ENCODE measurements at regions not wholly inside any gene's neighbourhood (a gene's known extent, or its start where the extent isn't known, plus 50 kb on each side); places are given as distances from the start of the nearest gene placed in this dataset.

GRCh38 chr1:192756314-192756713, 52.5 kb upstream of the RGS2 start:
- ATAC-seq (ENCODE audit: low read depth) (no peak), DNase-seq (no peak)
- no peak overlapping the region for H3K4me3 Mint-ChIP-seq
- intact Hi-C loops (cut with micrococcal nuclease) = no loop called here
- H3K27ac Mint-ChIP-seq = no peak overlapping the region
- H3K27me3 Mint-ChIP-seq = peaks cover 2% of the 10 kb centered on the region
- TF ChIP-seq CTCF (IDR thresholded peaks at IDR 0.05) = no peak
- ChIA-PET CTCF (interaction anchor here (0.6 kb wide), 1 partner anchor 39 kb away, joined by 3 read pairs; no protein-coding TSS in a partner anchor), POLR2A (no interaction called here)
- H3K36me3 Mint-ChIP-seq (ENCODE audit: low read depth) = no peaks in the 10 kb centered on the region
- H3K4me1 Mint-ChIP-seq = no peaks in the 10 kb centered on the region
- peaks cover 2% of the 10 kb centered on the region for H3K9me3 Mint-ChIP-seq

GRCh38 chr1:192756847-192757246, 52.0 kb upstream of the RGS2 start:
- Mint-ChIP-seq H3K4me1 (no peaks in the 10 kb centered on the region), H3K27ac (no peak overlapping the region), H3K36me3 (ENCODE audit: low read depth) (no peaks in the 10 kb centered on the region), H3K9me3 (no peaks in the 10 kb centered on the region), H3K27me3 (peaks cover 2% of the 10 kb centered on the region), H3K4me3 (no peak overlapping the region)
- ChIA-PET POLR2A (no interaction called here), CTCF (no interaction called here)
- ATAC-seq (ENCODE audit: low read depth) (no peak), DNase-seq (no peak)
- intact Hi-C loops (cut with micrococcal nuclease) = no loop called here
- no peak for TF ChIP-seq CTCF (IDR thresholded peaks at IDR 0.05)

- Mint-ChIP-seq H3K4me1 (no peaks in the 10 kb centered on the region), H3K27me3 (peaks cover 12% of the 10 kb centered on the region), H3K27ac (no peak overlapping the region), H3K9me3 (no peaks in the 10 kb centered on the region), H3K36me3 (ENCODE audit: low read depth) (no peaks in the 10 kb centered on the region), H3K4me3 (no peak overlapping the region)
- ChIA-PET CTCF (no interaction called here), POLR2A (no interaction called here)
- intact Hi-C loops (cut with micrococcal nuclease) = no loop called here
- TF ChIP-seq CTCF (IDR thresholded peaks at IDR 0.05) = no peak
- ATAC-seq (ENCODE audit: low read depth) = no peak
- no peak for DNase-seq
Measured at GRCh38 chr1:192758492-192758891, 50.3 kb upstream of the RGS2 start.

All from activated B cell treated with CpG ODN at 0.5 μM for 24 hours (primary cell).